SK-N-SH (cell line): ENCODE measurements at regions not wholly inside any gene's neighbourhood (a gene's known extent, or its start where the extent isn't known, plus 50 kb on each side); places are given as distances from the start of the nearest gene placed in this dataset.
A peak's percentile ranks its signal among the peaks of the same experiment; 100 is the strongest.

Experiments used
- CHD2 ChIP-seq: fragments of 150-350 bp; IDR thresholded peaks from 2 replicates; pipeline ENCODE4 v1.6.1; 2018; ENCODE audit warnings: low read length; ENCODE audit not compliant: partially characterized antibody
- ELF1 ChIP-seq: IDR thresholded peaks from 2 replicates; pipeline ENCODE4 v1.4.0; 2012
- EZH2phosphoT487 ChIP-seq: fragments of 200-600 bp; sonication (generic); IDR thresholded peaks from 2 replicates; pipeline ENCODE4 v1.6.1; 2017; ENCODE audit warnings: low read depth, mixed run types, mild to moderate bottlenecking, antibody characterized with exemption, moderate library complexity, borderline replicate concordance
- FOSL2 ChIP-seq: IDR thresholded peaks from 2 replicates; pipeline ENCODE4 v1.4.0; 2012; ENCODE audit warnings: low read depth, mild to moderate bottlenecking, moderate library complexity, borderline replicate concordance
- FOXJ3 ChIP-seq: sonication (generic); formaldehyde crosslinking; IDR thresholded peaks from 2 replicates; pipeline ENCODE4 v1.5.1; 2020; ENCODE audit warnings: mild to moderate bottlenecking, missing genetic modification reagents
- FOXM1 ChIP-seq: IDR thresholded peaks from 2 replicates; pipeline ENCODE4 v1.4.0; 2012; ENCODE audit warnings: low read depth, mild to moderate bottlenecking
- GABPA ChIP-seq: IDR thresholded peaks from 2 replicates; pipeline ENCODE4 v1.4.0; 2012; ENCODE audit warnings: low read depth, mild to moderate bottlenecking
- GATA2 ChIP-seq: sonication (generic); formaldehyde crosslinking; IDR thresholded peaks from 2 replicates; pipeline ENCODE4 v1.5.0; 2020; ENCODE audit warnings: mild to moderate bottlenecking, missing genetic modification reagents
- JUND ChIP-seq: IDR thresholded peaks from 2 replicates; pipeline ENCODE4 v1.4.0; 2012
- MEF2A ChIP-seq: IDR thresholded peaks from 2 replicates; pipeline ENCODE4 v1.4.0; 2012; ENCODE audit warnings: low read depth, borderline replicate concordance
- MXI1 ChIP-seq: IDR thresholded peaks from 2 replicates; pipeline ENCODE4 v1.6.1; 2012; ENCODE audit warnings: mild to moderate bottlenecking, low read depth, low read length, improper control_type of control experiment
- NFIC ChIP-seq: IDR thresholded peaks from 2 replicates; pipeline ENCODE4 v1.4.0; 2012; ENCODE audit warnings: borderline replicate concordance
- NRF1 ChIP-seq: IDR thresholded peaks from 2 replicates; pipeline ENCODE4 v1.6.1; 2012; ENCODE audit warnings: low read depth, mild to moderate bottlenecking, low read length
- POLR2AphosphoS5 ChIP-seq: IDR thresholded peaks from 2 replicates; pipeline ENCODE4 v1.6.1; 2012; ENCODE audit warnings: low read depth, low read length
- RAD21 ChIP-seq: IDR thresholded peaks from 2 replicates; pipeline ENCODE4 v1.6.1; 2012; ENCODE audit warnings: mild to moderate bottlenecking, low read length
- RCOR1 ChIP-seq: fragments of 150-350 bp; IDR thresholded peaks from 2 replicates; pipeline ENCODE4 v1.6.1; 2017; ENCODE audit warnings: antibody characterized with exemption, low read length
- SIN3A ChIP-seq: IDR thresholded peaks from 2 replicates; pipeline ENCODE4 v1.6.1; 2012; ENCODE audit warnings: low read depth, mild to moderate bottlenecking, low read length, moderate library complexity, borderline replicate concordance
- SMC3 ChIP-seq: IDR thresholded peaks from 2 replicates; pipeline ENCODE4 v1.6.1; 2012; ENCODE audit warnings: low read depth, low read length, improper control_type of control experiment
- TAF1 ChIP-seq: IDR thresholded peaks from 2 replicates; pipeline ENCODE4 v1.6.1; 2012; ENCODE audit warnings: low read depth, mild to moderate bottlenecking, low read length, moderate library complexity, borderline replicate concordance
- TCF12 ChIP-seq: IDR thresholded peaks from 2 replicates; pipeline ENCODE4 v1.4.0; 2012
- TEAD4 ChIP-seq: IDR thresholded peaks from 2 replicates; pipeline ENCODE4 v1.4.0; 2012; ENCODE audit warnings: mild to moderate bottlenecking, borderline replicate concordance; ENCODE audit not compliant: insufficient read depth
- USF2 ChIP-seq: fragments of 150-350 bp; IDR thresholded peaks from 2 replicates; pipeline ENCODE4 v1.6.1; 2017; ENCODE audit warnings: antibody characterized with exemption, low read length, low read depth, borderline replicate concordance
- TF ChIP-seq, protein P1 (sequence below): IDR thresholded peaks from 2 replicates; pipeline ENCODE4 v1.4.0; 2012; ENCODE audit warnings: low read depth
- TF ChIP-seq, protein P2 (sequence below): fragments of 150-350 bp; IDR thresholded peaks from 2 replicates; pipeline ENCODE4 v1.6.1; 2016; ENCODE audit warnings: mild to moderate bottlenecking, low read depth, low read length
- TF ChIP-seq, protein P3 (sequence below): IDR thresholded peaks from 2 replicates; pipeline ENCODE4 v1.4.0; 2012; ENCODE audit warnings: low read depth, borderline replicate concordance

- TF ChIP-seq, protein P1, sequence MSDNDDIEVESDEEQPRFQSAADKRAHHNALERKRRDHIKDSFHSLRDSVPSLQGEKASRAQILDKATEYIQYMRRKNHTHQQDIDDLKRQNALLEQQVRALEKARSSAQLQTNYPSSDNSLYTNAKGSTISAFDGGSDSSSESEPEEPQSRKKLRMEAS: no peak
- no peak for TF ChIP-seq NFIC
- TF ChIP-seq CHD2: peak; percentile 78
- no peak for TF ChIP-seq POLR2AphosphoS5
- peak; percentile 26; the same call in 1 of the 2 replicates for TF ChIP-seq RAD21
- peak; percentile 90 for TF ChIP-seq RCOR1
- TF ChIP-seq TEAD4: no peak
- no peak for TF ChIP-seq SMC3
- peak; percentile 85 for TF ChIP-seq FOXJ3 (CRISPR knock-in tag)
- TF ChIP-seq, protein P2, sequence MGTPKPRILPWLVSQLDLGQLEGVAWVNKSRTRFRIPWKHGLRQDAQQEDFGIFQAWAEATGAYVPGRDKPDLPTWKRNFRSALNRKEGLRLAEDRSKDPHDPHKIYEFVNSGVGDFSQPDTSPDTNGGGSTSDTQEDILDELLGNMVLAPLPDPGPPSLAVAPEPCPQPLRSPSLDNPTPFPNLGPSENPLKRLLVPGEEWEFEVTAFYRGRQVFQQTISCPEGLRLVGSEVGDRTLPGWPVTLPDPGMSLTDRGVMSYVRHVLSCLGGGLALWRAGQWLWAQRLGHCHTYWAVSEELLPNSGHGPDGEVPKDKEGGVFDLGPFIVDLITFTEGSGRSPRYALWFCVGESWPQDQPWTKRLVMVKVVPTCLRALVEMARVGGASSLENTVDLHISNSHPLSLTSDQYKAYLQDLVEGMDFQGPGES: no peak
- TF ChIP-seq FOSL2: no peak
- no peak for TF ChIP-seq USF2
- no peak for TF ChIP-seq TAF1
- TF ChIP-seq MXI1: peak; percentile 66; the same call in 1 of the 2 replicates
- TF ChIP-seq, protein P3, sequence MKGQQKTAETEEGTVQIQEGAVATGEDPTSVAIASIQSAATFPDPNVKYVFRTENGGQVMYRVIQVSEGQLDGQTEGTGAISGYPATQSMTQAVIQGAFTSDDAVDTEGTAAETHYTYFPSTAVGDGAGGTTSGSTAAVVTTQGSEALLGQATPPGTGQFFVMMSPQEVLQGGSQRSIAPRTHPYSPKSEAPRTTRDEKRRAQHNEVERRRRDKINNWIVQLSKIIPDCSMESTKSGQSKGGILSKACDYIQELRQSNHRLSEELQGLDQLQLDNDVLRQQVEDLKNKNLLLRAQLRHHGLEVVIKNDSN: no peak
- no peak for TF ChIP-seq TCF12
- no peak for TF ChIP-seq FOXM1
- TF ChIP-seq GATA2: peak; percentile 99
- TF ChIP-seq MEF2A: no peak
- no peak for TF ChIP-seq NRF1
- TF ChIP-seq SIN3A: no peak
- no peak for TF ChIP-seq GABPA
- no peak for TF ChIP-seq EZH2phosphoT487
- no peak for TF ChIP-seq ELF1
- TF ChIP-seq JUND: no peak
- TF ChIP-seq, all 33 proteins: peak for 7
Measured at GRCh38 chr7:51965454-51965853, 648.8 kb upstream of the COBL start (continued).
